ENCODE measurements at regions not wholly inside any gene's neighbourhood (a gene's known extent, or its start where the extent isn't known, plus 50 kb on each side); places are given as distances from the start of the nearest gene placed in this dataset.
A peak's percentile ranks its signal among the peaks of the same experiment; 100 is the strongest.

GRCh38 chr1:36591278-36591677, 108.6 kb upstream of the CSF3R start:
- H3K9me3 Mint-ChIP-seq = no peaks in the 10 kb centered on the region
- no peaks in the 10 kb centered on the region for H3K36me3 Mint-ChIP-seq
- H3K27ac Mint-ChIP-seq = no peak overlapping the region
- no peak for DNase-seq
- peaks cover 0 to 15% (median under 1%) of the 10 kb centered on the region in 3 donors for H3K27me3 Mint-ChIP-seq (ENCODE audit: low read depth in 3 of 3)
- H3K4me3 Mint-ChIP-seq = no peak overlapping the region
- H3K4me1 Mint-ChIP-seq = peaks cover 0 to 4% of the 10 kb centered on the region in 2 donors

GRCh38 chr1:36590771-36591170, 108.1 kb upstream of the CSF3R start:
- Mint-ChIP-seq H3K27me3 (ENCODE audit: low read depth in 3 of 3) (peaks cover 0 to 15% (median 2%) of the 10 kb centered on the region in 3 donors), H3K9me3 (no peaks in the 10 kb centered on the region), H3K4me3 (no peak overlapping the region), H3K36me3 (no peaks in the 10 kb centered on the region), H3K4me1 (peaks cover 0 to 4% of the 10 kb centered on the region in 2 donors), H3K27ac (no peak overlapping the region)
- no peak for DNase-seq

GRCh38 chr1:36590264-36590663, 107.6 kb upstream of the CSF3R start:
- peaks cover 0 to 12% (median 2%) of the 10 kb centered on the region in 3 donors for H3K27me3 Mint-ChIP-seq (ENCODE audit: low read depth in 3 of 3)

GRCh38 chr1:36588972-36589371, 106.3 kb upstream of the CSF3R start:
- Mint-ChIP-seq H3K27me3 (ENCODE audit: low read depth in 3 of 3) (peaks cover 0 to 13% (median 2%) of the 10 kb centered on the region in 3 donors), H3K9me3 (no peaks in the 10 kb centered on the region), H3K27ac (no peak overlapping the region), H3K4me3 (no peak overlapping the region), H3K4me1 (peaks cover 0 to 4% of the 10 kb centered on the region in 2 donors), H3K36me3 (no peaks in the 10 kb centered on the region)
- DNase-seq = no peak

More at GRCh38 chr1:36590264-36590663, 107.6 kb upstream of the CSF3R start:
- Mint-ChIP-seq H3K9me3 (no peaks in the 10 kb centered on the region), H3K36me3 (no peaks in the 10 kb centered on the region), H3K4me1 (peaks cover 0 to 4% of the 10 kb centered on the region in 2 donors), H3K27ac (no peak overlapping the region), H3K4me3 (no peak overlapping the region)
- DNase-seq = no peak

- no peaks in the 10 kb centered on the region for H3K36me3 Mint-ChIP-seq
- no peak overlapping the region for H3K4me3 Mint-ChIP-seq
- H3K9me3 Mint-ChIP-seq = no peaks in the 10 kb centered on the region
- H3K27me3 Mint-ChIP-seq (ENCODE audit: low read depth in 3 of 3) = peaks cover 2 to 7% (median 4%) of the 10 kb centered on the region in 3 donors
- no peak overlapping the region for H3K27ac Mint-ChIP-seq
- no peak for DNase-seq
- H3K4me1 Mint-ChIP-seq = peaks cover 0 to 4% of the 10 kb centered on the region in 2 donors
Measured at GRCh38 chr1:36585569-36586548, 103.1 kb upstream of the CSF3R start.

GRCh38 chr1:36584874-36585453, 102.3 kb upstream of the CSF3R start:
- Mint-ChIP-seq H3K4me1 (peaks cover 0 to 4% of the 10 kb centered on the region in 2 donors), H3K27me3 (ENCODE audit: low read depth in 3 of 3) (peaks cover 2 to 7% (median 4%) of the 10 kb centered on the region in 3 donors), H3K9me3 (no peaks in the 10 kb centered on the region), H3K36me3 (no peaks in the 10 kb centered on the region), H3K27ac (no peak overlapping the region), H3K4me3 (no peak overlapping the region)
- no peak for DNase-seq

GRCh38 chr1:36583980-36584782, 101.5 kb upstream of the CSF3R start:
- peaks cover 2 to 7% (median 4%) of the 10 kb centered on the region in 3 donors for H3K27me3 Mint-ChIP-seq (ENCODE audit: low read depth in 3 of 3)
- H3K4me1 Mint-ChIP-seq = peaks cover 0 to 4% of the 10 kb centered on the region in 2 donors
- no peaks in the 10 kb centered on the region for H3K36me3 Mint-ChIP-seq
- no peak overlapping the region for H3K4me3 Mint-ChIP-seq
- H3K27ac Mint-ChIP-seq = no peak overlapping the region
- H3K9me3 Mint-ChIP-seq = no peaks in the 10 kb centered on the region
- no peak for DNase-seq

GRCh38 chr1:36583080-36583479, 100.4 kb upstream of the CSF3R start:
- Mint-ChIP-seq H3K4me3 (no peak overlapping the region), H3K27me3 (ENCODE audit: low read depth in 3 of 3) (peaks cover 2 to 7% (median 4%) of the 10 kb centered on the region in 3 donors), H3K27ac (no peak overlapping the region), H3K36me3 (no peaks in the 10 kb centered on the region), H3K4me1 (peaks cover 0 to 4% of the 10 kb centered on the region in 2 donors), H3K9me3 (no peaks in the 10 kb centered on the region)
- no peak for DNase-seq

GRCh38 chr1:36582066-36582755, 99.5 kb upstream of the CSF3R start:
- Mint-ChIP-seq H3K4me3 (no peak overlapping the region), H3K36me3 (no peaks in the 10 kb centered on the region), H3K4me1 (no peaks in the 10 kb centered on the region), H3K27me3 (ENCODE audit: low read depth in 3 of 3) (peaks cover 2 to 5% (median 4%) of the 10 kb centered on the region in 3 donors), H3K9me3 (no peaks in the 10 kb centered on the region), H3K27ac (peak overlapping the region in 1 of 6 donors; percentile 33)
- DNase-seq = no peak

GRCh38 chr1:36580524-36580923, 97.8 kb upstream of the CSF3R start:
- H3K27ac Mint-ChIP-seq = no peak overlapping the region
- no peak overlapping the region for H3K4me3 Mint-ChIP-seq

GRCh38 chr1:36579039-36579438, 96.3 kb upstream of the CSF3R start:
- no peaks in the 10 kb centered on the region for H3K4me1 Mint-ChIP-seq
- peaks cover 2 to 6% (median 3%) of the 10 kb centered on the region in 3 donors for H3K27me3 Mint-ChIP-seq (ENCODE audit: low read depth in 3 of 3)
- H3K27ac Mint-ChIP-seq = no peak overlapping the region
- no peak overlapping the region for H3K4me3 Mint-ChIP-seq
- no peaks in the 10 kb centered on the region for H3K9me3 Mint-ChIP-seq
- H3K36me3 Mint-ChIP-seq = no peaks in the 10 kb centered on the region
- no peak for DNase-seq

More at GRCh38 chr1:36580524-36580923, 97.8 kb upstream of the CSF3R start:
- no peaks in the 10 kb centered on the region for H3K9me3 Mint-ChIP-seq
- H3K27me3 Mint-ChIP-seq (ENCODE audit: low read depth in 3 of 3) = peaks cover 2 to 5% (median 3%) of the 10 kb centered on the region in 3 donors
- DNase-seq = no peak
- no peaks in the 10 kb centered on the region for H3K36me3 Mint-ChIP-seq
- no peaks in the 10 kb centered on the region for H3K4me1 Mint-ChIP-seq

GRCh38 chr1:36576551-36577110, 93.9 kb upstream of the CSF3R start:
- H3K4me1 Mint-ChIP-seq = no peaks in the 10 kb centered on the region
- no peak overlapping the region for H3K4me3 Mint-ChIP-seq
- no peak overlapping the region for H3K27ac Mint-ChIP-seq
- H3K36me3 Mint-ChIP-seq = no peaks in the 10 kb centered on the region
- no peaks in the 10 kb centered on the region for H3K9me3 Mint-ChIP-seq
- DNase-seq = no peak
- peaks cover 0 to 6% (median 1%) of the 10 kb centered on the region in 3 donors for H3K27me3 Mint-ChIP-seq (ENCODE audit: low read depth in 3 of 3)

- H3K4me1 Mint-ChIP-seq = no peaks in the 10 kb centered on the region
- H3K36me3 Mint-ChIP-seq = no peaks in the 10 kb centered on the region
- no peak overlapping the region for H3K4me3 Mint-ChIP-seq
- peaks cover 0 to 6% (median 1%) of the 10 kb centered on the region in 3 donors for H3K27me3 Mint-ChIP-seq (ENCODE audit: low read depth in 3 of 3)
- peak; percentile 34 to 47 (median 40) for DNase-seq
- no peaks in the 10 kb centered on the region for H3K9me3 Mint-ChIP-seq
- H3K27ac Mint-ChIP-seq = no peak overlapping the region
Measured at GRCh38 chr1:36576118-36576517, 93.4 kb upstream of the CSF3R start.
